HuH-7.5 (cell line): ENCODE measurements at regions not wholly inside any gene's neighbourhood (a gene's known extent, or its start where the extent isn't known, plus 50 kb on each side); places are given as distances from the start of the nearest gene placed in this dataset.

Experiments used
- DNase-seq: peaks from one replicate; pipeline ENCODE4 v3.0.0; 2011; ENCODE audit warnings: low spot score

DNA sequence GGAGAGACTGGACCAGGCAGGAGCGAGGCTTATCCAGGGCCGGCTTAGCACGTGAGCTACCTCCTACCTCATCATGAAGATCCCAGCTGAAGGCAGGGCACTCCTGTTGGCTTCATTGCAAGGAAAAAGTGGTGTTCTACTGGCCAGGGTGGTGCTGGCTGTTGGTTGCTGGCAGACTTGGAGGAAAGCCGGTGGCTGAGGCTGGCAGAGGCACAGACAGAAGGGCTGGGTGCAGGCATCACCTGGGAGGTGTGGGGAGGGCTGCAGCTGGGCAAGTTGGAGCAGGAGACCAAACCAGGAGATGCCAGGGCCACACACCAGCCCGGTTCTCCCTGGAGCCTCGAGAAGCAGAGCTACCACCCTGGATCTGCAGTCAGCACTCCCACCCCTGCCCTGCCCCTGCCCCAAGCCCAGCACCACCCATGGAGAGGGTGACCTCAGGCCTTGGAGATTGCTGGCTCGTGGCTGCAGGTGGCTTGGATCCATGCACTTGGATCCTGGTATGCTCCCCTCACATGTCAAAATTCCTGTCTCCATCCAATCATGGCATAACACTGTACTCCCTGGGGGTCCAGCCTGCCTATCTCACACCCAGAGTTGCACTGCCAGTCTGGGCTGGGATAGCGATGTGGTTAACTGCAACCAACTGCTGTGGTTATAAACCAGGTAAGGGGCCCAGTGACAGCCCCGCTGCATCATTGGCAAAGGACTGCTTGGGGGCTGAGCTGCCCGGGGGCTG is 49.7 kb downstream of the GLI2 start:
- no peak for DNase-seq

DNA sequence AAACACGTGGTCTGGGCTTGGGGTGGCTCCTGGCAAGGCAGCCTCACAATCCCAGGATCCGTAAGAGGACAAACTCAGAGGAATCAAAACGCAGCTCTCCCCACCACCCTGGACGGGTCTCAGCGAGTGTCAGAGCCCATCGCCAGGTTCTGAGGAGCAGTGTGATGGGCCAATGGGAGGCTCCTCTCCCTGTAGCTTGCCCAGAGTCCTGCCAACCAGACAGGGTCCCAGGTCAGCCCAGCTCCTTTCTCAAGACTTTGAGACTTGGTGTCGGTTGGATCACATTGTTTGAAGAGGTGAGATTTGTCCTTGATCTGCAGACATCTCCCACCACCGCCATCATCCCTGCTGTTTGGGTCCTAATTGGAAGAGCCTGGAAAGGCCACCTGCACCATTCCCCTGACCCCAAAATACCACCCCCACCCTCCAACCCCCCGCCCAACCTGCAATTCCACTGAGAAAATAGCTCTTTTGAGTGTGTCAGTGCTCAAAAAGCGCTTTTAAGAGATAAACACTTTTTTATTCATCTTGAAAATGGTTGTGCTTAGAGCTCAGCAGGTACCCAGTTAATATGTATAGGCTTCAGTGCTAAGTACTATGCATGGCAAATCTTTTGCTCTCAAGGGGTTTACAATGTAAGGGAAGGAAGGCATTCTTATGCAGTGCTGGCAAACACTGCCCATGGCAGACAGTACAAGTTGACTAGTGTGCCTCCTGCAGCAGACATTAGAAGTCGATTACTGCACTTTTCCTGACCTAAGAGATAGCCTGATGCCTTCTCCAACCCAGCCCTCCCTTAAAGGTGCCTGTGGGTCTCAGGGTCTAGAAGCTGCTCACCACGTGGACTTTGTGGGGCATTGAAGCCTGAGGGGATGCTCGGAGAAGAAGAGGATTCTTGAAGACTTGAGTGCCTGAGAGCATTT is 50.6 kb downstream of the GLI2 start:
- DNase-seq = no peak

GRCh38 chr2:120787111-120787821 is 51.6 kb downstream of the GLI2 start:
- DNase-seq = no peak

DNA sequence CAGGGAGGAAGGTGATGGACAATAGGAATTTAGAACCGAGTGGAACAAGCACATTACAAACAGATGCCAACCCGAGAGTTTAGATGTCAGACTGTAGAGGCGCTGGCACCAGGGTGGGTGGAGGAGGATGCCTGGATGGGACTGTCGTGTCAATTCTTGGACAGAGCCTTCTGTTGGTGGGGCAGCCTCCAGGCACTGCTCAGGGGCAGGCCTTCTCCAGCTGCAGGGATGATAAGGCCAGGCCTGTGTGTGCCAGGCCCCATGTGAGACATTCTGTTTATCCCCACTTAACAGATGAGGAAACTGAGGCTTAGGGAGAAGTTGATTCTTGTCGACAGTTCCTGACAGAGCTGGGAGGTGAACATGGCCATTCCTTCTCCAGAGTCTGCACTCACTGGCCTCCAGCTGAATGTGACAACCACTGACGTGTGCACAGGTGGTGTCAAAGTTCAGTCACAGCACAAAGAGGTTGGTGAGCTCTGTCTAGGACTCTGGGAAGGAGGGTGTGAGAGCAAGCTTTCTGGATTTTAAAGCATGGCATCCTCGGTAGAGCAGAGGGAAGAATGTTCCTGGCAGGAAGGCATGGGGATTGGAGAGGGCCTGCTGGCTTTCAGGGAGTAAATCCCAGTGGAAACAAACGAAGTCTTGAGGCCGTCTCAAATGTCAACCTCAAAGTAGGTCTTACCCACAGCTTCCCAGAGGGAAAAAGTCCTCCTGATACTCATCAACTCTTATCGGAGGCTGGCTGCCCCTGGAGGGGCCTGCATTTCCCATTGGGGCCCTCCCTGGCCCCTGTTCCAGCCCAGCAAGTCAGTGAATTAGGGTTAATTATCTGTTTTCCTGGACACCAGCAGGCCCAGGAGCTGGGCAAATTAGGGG is 52.4 kb downstream of the GLI2 start:
- DNase-seq = no peak

- no peak for DNase-seq
Measured at GRCh38 chr2:120791243-120791961, 55.7 kb downstream of the GLI2 start.

- no peak for DNase-seq
Measured at GRCh38 chr2:120791962-120792297, 56.3 kb downstream of the GLI2 start.

DNA sequence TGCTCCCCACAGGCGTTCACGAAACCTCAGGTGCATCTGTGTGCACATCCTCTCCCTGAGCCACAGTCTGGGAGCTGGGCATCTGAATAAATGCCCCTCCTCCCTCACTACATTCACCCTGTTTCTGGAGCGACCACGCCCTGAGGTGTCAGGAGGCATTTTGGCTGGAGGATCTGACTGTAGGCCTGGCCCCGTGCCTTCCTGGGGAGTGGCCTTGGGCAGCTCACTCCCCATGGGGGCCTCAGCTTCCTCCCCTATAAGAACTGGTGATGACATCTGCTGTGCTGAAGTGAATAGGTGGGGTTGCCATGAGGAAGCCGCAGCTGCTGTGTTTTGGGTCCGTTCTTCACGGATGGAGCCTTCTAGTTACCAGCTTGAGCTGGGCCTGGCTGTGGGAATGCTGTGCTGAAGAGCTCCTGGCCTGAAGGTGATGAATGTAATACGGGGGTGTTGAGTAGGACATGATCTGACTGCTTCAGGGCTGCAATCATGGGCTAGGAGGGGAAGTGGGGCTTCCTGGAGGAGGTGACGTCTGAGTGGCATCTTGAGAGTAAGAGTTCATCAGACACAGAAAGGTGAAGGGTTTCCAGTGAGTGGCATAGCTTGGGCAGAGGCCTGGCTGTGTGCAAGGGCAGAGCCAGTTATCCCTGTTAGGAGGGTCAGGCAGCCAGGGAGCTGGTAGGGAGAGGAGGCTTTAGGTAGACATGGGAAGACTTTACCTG is 58.2 kb downstream of the GLI2 start:
- DNase-seq = no peak

DNA sequence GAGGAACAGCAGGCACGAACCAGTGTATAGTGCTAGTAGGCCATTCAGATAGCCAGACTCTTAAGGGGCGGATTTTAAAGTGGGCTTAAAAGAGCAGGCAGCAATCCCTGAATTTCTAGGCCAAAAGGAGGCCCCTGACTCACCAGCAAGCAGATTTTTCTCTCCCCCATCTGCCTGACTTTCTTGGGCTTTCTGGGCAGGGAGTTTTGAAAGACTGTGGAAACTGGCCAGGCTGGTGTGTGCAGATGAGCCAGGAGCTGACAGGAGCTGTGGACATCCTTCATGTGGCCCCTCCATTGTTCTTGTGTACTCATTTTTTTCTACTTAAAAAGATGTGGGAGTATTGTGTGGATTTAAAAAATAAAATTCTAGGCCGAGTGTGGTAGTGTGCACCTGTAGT is 59.0 kb downstream of the GLI2 start:
- DNase-seq = no peak

GRCh38 chr2:120796094-120796493 is 60.4 kb downstream of the GLI2 start:
- DNase-seq = no peak

- no peak for DNase-seq
Measured at GRCh38 chr2:120797421-120798221, 62.0 kb downstream of the GLI2 start.

DNA sequence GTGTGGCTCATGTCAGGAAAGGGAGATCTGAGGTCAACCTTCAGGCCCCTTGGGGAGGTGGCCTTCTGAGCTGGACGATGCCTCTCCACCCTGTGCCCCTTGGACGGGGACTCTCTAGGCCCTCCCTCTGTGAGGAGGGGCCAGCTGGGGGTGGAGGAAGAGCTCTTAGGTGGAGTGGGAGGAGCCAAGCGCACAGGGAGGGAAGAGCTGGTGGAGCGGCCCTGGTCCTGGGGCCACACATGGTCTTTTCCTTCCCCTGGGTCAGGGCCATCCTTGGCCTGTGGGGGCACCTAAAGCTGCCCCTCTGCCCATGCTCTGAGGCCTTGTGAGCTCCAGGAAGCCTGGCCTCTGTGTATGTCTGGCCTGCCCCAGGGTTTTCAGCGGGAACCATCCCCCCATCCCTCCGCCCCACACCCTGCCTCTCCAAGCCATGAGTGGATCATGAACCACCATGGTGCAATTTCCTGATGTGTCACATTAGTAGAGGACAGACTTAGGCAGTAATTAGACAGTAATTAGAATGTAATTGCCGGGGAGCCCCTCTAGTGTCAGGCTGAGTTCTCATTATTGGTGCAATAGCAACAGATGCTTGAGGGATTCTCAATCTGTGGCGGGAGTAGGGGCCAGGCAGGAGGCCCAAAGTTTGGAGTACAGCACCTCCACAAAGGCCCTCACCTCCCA is 63.0 kb downstream of the GLI2 start:
- DNase-seq = no peak

GRCh38 chr2:120802158-120802557 is 66.5 kb downstream of the GLI2 start:
- no peak for DNase-seq

- DNase-seq = no peak
Measured at GRCh38 chr2:120802867-120803484, 67.3 kb downstream of the GLI2 start.

DNA sequence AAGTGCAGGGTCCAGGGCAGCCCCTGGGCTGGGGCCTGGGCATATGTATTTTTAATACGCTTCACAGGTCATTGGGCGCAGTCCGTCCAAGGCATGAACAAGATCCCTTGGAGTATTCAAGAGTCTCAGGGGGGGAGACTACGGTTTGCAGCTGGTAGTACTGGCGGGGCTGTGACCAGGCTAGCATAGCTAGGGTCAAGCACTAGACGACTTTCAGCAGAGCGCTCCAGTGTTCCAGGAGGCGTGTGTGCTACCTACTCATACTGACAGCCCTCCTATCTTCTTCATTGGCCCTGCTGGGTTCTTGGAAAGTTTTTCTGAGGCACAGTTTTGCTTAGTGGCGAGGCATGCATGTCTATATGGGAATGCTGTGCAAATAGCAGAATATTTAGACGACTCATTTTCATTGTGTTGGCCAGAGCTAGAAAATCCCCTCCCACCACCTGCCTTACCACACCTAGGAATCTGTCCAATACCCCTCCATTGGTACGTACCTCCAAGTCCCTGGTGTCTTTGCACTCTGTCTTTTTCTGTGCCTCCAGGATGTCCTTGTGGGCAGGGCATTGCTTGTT is 68.2 kb downstream of the GLI2 start:
- DNase-seq = no peak

GRCh38 chr2:120804459-120804858 is 68.8 kb downstream of the GLI2 start:
- DNase-seq = no peak

- no peak for DNase-seq
Measured at GRCh38 chr2:120805011-120805410, 69.3 kb downstream of the GLI2 start.

DNA sequence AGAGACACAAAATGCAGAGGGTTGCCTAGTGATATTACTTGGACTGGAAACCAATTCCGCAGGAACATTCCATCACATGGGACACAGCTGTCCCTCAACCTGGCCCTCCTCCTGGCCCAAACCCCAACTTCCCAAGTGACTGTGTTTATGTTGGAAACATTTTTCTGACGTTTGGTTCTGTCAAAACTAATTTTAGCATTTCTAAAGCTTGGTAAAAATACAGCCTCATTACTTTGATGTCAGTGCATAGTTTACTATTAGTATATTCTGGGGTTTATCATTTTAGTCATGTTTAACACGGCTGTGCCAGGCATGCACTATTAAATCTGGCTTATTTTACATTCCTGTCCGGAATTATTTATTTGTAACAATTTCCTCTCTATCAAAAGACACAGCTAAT is 69.9 kb downstream of the GLI2 start:
- DNase-seq = no peak

DNA sequence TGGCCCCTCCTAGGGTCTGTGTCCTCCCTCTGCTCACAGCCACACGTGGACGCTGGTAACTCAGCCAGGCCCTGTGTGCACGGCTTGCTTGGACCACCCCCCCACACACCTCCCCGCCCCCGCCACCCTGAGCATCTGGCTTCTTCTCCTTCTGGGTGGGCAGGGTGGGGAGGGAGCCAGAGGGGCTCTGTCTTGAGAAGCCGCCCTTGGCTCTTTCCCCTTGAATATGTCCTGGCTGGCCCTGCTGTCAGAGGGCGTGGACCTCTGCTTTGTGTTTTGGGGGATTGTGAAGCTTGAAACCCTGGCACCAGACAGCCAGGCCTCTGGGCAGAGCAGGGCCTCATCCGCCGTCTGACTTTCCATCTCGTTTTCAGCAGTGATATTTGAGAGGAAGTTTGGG is 72.1 kb downstream of the GLI2 start:
- no peak for DNase-seq
